ENCODE measurements at regions not wholly inside any gene's neighbourhood (a gene's known extent, or its start where the extent isn't known, plus 50 kb on each side); places are given as distances from the start of the nearest gene placed in this dataset.

GRCh38 chr12:116642106-116642505 lies 82.9 kb downstream of the MAP1LC3B2 start (continued):
- no peak for TF ChIP-seq EP300 (IDR thresholded peaks at IDR 0.05; ENCODE audit: borderline replicate concordance in 1 of 2, low read depth in 2 of 2, low read length in 2 of 2)

All from H1 (cell line).